Gastrocnemius medialis (tissue), 4 donors: ENCODE measurements at regions not wholly inside any gene's neighbourhood (a gene's known extent, or its start where the extent isn't known, plus 50 kb on each side); places are given as distances from the start of the nearest gene placed in this dataset.

Source experiments
- ATAC-seq, 2 donors: fragments of 150-250 bp; one replicate each; pipeline ENCODE4 v1.9.1; 2016
- DNase-seq, 2 donors: peaks; one replicate each; pipeline ENCODE4 v3.0.0-alpha.2; 2019
- H3K27ac ChIP-seq, 4 donors: fragments of 200-600 bp; sonication (generic); 1 replicate in 1 of 4; 2 replicates in 3 of 4; pipeline ENCODE4 v1.5.1; 2016 to 2018; ENCODE audit warnings: mild to moderate bottlenecking in 2 of 4, moderate library complexity in 1 of 4
- H3K27me3 ChIP-seq, 3 donors: fragments of 200-600 bp; sonication (generic) in 2 of 3; 1 replicate in 1 of 3; 2 replicates in 2 of 3; pipeline versions ENCODE4 v1.5.1 to v1.6.0; 2016 to 2019; ENCODE audit warnings: mild to moderate bottlenecking in 1 of 3, moderate library complexity in 1 of 3
- H3K36me3 ChIP-seq, 2 donors: fragments of 200-600 bp; sonication (generic) in 1 of 2; one replicate each; pipeline ENCODE4 v1.5.1; 2017 to 2018
- H3K4me1 ChIP-seq, 2 donors: fragments of 200-600 bp; sonication (generic) in 1 of 2; one replicate each; pipeline ENCODE4 v1.5.1; 2016 to 2017; ENCODE audit warnings: mild to moderate bottlenecking in 2 of 2
- H3K4me3 ChIP-seq, 4 donors: fragments of 200-600 bp; sonication (generic) in 3 of 4; 1 replicate in 1 of 4; 2 replicates in 3 of 4; pipeline ENCODE4 v1.5.1; 2016 to 2019; ENCODE audit warnings: mild to moderate bottlenecking in 2 of 4
- H3K9me3 ChIP-seq, 3 donors: fragments of 200-600 bp; sonication (generic) in 2 of 3; 1 replicate in 1 of 3; 2 replicates in 2 of 3; pipeline ENCODE4 v1.5.1; 2016 to 2019
- CTCF ChIP-seq, 5 experiments: fragments of 450-650 bp in 3 of 5; fragments of 200-600 bp in 2 of 5; sonication (generic) in 2 of 5; IDR thresholded peaks in 4 of 5; conservative IDR thresholded peaks in 1 of 5; 1 replicate in 4 of 5; 2 replicates in 1 of 5; pipeline ENCODE4 v1.5.1; 2016 to 2019; ENCODE audit warnings: antibody characterized with exemption in 5 of 5, mild to moderate bottlenecking in 3 of 5, moderate library complexity in 3 of 5
- POLR2A ChIP-seq, 2 donors: fragments of 450-650 bp; IDR thresholded peaks; one replicate each; pipeline ENCODE4 v1.6.1; 2017; ENCODE audit warnings: antibody characterized with exemption in 2 of 2, mild to moderate bottlenecking in 2 of 2, moderate library complexity in 2 of 2
- in situ Hi-C, 4 donors: fragments of 200-750 bp; cut with MboI; loops; one replicate each; pipeline versions ENCODE4 v1.15.0 to v1.8.0; 2017; ENCODE audit warnings: low sequenced_read_pairs in 4 of 4
- intact Hi-C: fragments of 100-400 bp; cut with DNase I; formaldehyde crosslinking; loops from one replicate; pipeline ENCODE4 v1.15.1; 2023; ENCODE audit warnings: low total_unique reads

- no peaks in the 10 kb centered on the region for H3K36me3 ChIP-seq
- no peaks in the 10 kb centered on the region for H3K9me3 ChIP-seq
- ATAC-seq (no peak), DNase-seq (no peak)
- H3K27ac ChIP-seq = no peak overlapping the region
- TF ChIP-seq CTCF (IDR thresholded peaks at IDR 0.05 in 4 of 5, conservative IDR thresholded peaks at IDR 0.05 in 1 of 5) = no peak
- TF ChIP-seq POLR2A (IDR thresholded peaks at IDR 0.05) = no peak
- H3K27me3 ChIP-seq = no peaks in the 10 kb centered on the region
- intact Hi-C loops = no loop called here
- in situ Hi-C loops = loop anchor here in 1 of 4 donors (25.0 kb wide), 1 partner anchor 491 kb away; no protein-coding TSS in a partner anchor
- H3K4me3 ChIP-seq = no peak overlapping the region
- H3K4me1 ChIP-seq = no peaks in the 10 kb centered on the region
Observed at GRCh38 chr18:8978394-8978793, 124.1 kb upstream of the NDUFV2 start.

- Histone ChIP-seq H3K27ac (no peak overlapping the region), H3K4me1 (no peaks in the 10 kb centered on the region), H3K27me3 (no peaks in the 10 kb centered on the region), H3K9me3 (no peaks in the 10 kb centered on the region), H3K4me3 (no peak overlapping the region), H3K36me3 (no peaks in the 10 kb centered on the region)
- DNase-seq = no peak
- intact Hi-C loops = no loop called here
- no peak for ATAC-seq
- in situ Hi-C loops = loop anchor here in 1 of 4 donors (25.0 kb wide), 1 partner anchor 492 kb away; no protein-coding TSS in a partner anchor
- TF ChIP-seq CTCF (IDR thresholded peaks at IDR 0.05 in 4 of 5, conservative IDR thresholded peaks at IDR 0.05 in 1 of 5) (no peak), POLR2A (IDR thresholded peaks at IDR 0.05) (no peak)
Observed at GRCh38 chr18:8979258-8979988, 123.1 kb upstream of the NDUFV2 start.

- Histone ChIP-seq H3K4me1 (no peaks in the 10 kb centered on the region), H3K36me3 (no peaks in the 10 kb centered on the region), H3K27me3 (no peaks in the 10 kb centered on the region), H3K9me3 (no peaks in the 10 kb centered on the region), H3K4me3 (no peak overlapping the region), H3K27ac (no peak overlapping the region)
- ATAC-seq (no peak), DNase-seq (no peak)
- TF ChIP-seq POLR2A (IDR thresholded peaks at IDR 0.05) (no peak), CTCF (IDR thresholded peaks at IDR 0.05 in 4 of 5, conservative IDR thresholded peaks at IDR 0.05 in 1 of 5) (no peak)
- in situ Hi-C loops = loop anchor here in 3 of 4 donors (5.0 to 25.0 kb wide), 4 partner anchors 286 to 493 kb away; no protein-coding TSS in a partner anchor
- intact Hi-C loops = loop anchor here (5.0 to 10.0 kb wide), 2 partner anchors 186 to 503 kb away; no protein-coding TSS in a partner anchor
Observed at GRCh38 chr18:8980496-8980895, 122.0 kb upstream of the NDUFV2 start.

GRCh38 chr18:8980918-8981317, 121.6 kb upstream of the NDUFV2 start:
- Histone ChIP-seq H3K27ac (no peak overlapping the region), H3K4me3 (no peak overlapping the region), H3K27me3 (no peaks in the 10 kb centered on the region), H3K4me1 (no peaks in the 10 kb centered on the region), H3K36me3 (no peaks in the 10 kb centered on the region), H3K9me3 (no peaks in the 10 kb centered on the region)
- ATAC-seq (no peak), DNase-seq (no peak)
- intact Hi-C loops (loop anchor here (5.0 to 10.0 kb wide), 2 partner anchors 186 to 504 kb away; no protein-coding TSS in a partner anchor), in situ Hi-C loops (loop anchor here in 3 of 4 donors (5.0 to 25.0 kb wide), 4 partner anchors 286 to 494 kb away; no protein-coding TSS in a partner anchor)
- TF ChIP-seq POLR2A (IDR thresholded peaks at IDR 0.05) = no peak
- no peak for TF ChIP-seq CTCF (IDR thresholded peaks at IDR 0.05 in 4 of 5, conservative IDR thresholded peaks at IDR 0.05 in 1 of 5)
